AG04449 (cell line): ENCODE measurements at regions not wholly inside any gene's neighbourhood (a gene's known extent, or its start where the extent isn't known, plus 50 kb on each side); places are given as distances from the start of the nearest gene placed in this dataset.
"Not testable (repeated sequence)": the region's sequence is repeated elsewhere in the genome, so short reads cannot be mapped to it uniquely, and the experiment has no call there.

Source experiments
- CTCF ChIA-PET: fragments of 350-600 bp; formaldehyde crosslinking; extraction: SDS; loops from one replicate; lab custom pipeline; 2021; ENCODE audit warnings: antibody characterized with exemption; lab: Yijun Ruan, JAX
- POLR2A ChIA-PET: fragments of 400-600, 350-600 bp; formaldehyde crosslinking; extraction: SDS; loops from one replicate; lab custom pipeline; 2020; ENCODE audit warnings: antibody characterized with exemption, inconsistent platforms; lab: Yijun Ruan, JAX
- DNase-seq: peaks from one replicate; pipeline ENCODE4 v3.0.0-alpha.2; 2010; ENCODE audit warnings: low read depth, low spot score
- H3K4me3 ChIP-seq: 2 replicates; pipeline ENCODE4 v1.5.1; 2011; ENCODE audit warnings: low read depth, mild to moderate bottlenecking, control low read depth, low read length
- TF ChIP-seq, protein P1 (sequence below): IDR thresholded peaks from one replicate; pipeline ENCODE4 v1.5.1; 2011; ENCODE audit warnings: mild to moderate bottlenecking, moderate library complexity, low read length, control low read depth, inconsistent platforms; ENCODE audit not compliant: insufficient read depth; ENCODE audit errors: missing control alignments

DNA sequence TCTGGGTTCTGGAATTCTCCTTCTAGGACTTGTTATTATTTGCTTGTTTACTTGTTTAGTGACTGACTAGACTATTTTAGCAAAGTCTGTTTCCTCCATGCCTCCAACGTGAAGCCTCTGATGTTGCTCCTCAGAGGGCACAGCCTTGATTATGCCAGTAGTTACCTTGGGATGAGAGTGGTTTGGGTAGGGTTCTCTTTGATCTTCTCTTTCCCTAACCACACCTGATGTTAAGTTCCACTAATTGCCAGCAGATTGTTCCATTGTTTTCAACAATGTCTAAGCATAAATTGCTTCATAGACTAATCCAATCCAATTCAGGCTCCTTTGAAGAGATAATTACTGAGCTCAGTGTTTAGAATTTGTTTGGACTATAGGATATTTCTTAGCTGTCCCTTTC lies 352.7 kb upstream of the DIPK2B start:
- TF ChIP-seq, protein P1, sequence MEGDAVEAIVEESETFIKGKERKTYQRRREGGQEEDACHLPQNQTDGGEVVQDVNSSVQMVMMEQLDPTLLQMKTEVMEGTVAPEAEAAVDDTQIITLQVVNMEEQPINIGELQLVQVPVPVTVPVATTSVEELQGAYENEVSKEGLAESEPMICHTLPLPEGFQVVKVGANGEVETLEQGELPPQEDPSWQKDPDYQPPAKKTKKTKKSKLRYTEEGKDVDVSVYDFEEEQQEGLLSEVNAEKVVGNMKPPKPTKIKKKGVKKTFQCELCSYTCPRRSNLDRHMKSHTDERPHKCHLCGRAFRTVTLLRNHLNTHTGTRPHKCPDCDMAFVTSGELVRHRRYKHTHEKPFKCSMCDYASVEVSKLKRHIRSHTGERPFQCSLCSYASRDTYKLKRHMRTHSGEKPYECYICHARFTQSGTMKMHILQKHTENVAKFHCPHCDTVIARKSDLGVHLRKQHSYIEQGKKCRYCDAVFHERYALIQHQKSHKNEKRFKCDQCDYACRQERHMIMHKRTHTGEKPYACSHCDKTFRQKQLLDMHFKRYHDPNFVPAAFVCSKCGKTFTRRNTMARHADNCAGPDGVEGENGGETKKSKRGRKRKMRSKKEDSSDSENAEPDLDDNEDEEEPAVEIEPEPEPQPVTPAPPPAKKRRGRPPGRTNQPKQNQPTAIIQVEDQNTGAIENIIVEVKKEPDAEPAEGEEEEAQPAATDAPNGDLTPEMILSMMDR: no peak
- CTCF ChIA-PET: no interaction called here
- no peak overlapping the region for H3K4me3 ChIP-seq
- POLR2A ChIA-PET: no interaction called here
- no peak for DNase-seq

- POLR2A ChIA-PET, CTCF ChIA-PET, DNase-seq, H3K4me3 ChIP-seq: not testable (repeated sequence)
Measured at GRCh38 chrX:45546697-45547096, 346.0 kb upstream of the DIPK2B start.

- H3K4me3 ChIP-seq: no peak overlapping the region
- no peak for DNase-seq
- ChIA-PET CTCF (no interaction called here), POLR2A (no interaction called here)
- TF ChIP-seq, protein P1: no peak
Measured at GRCh38 chrX:45540181-45540580, 339.5 kb upstream of the DIPK2B start.

- TF ChIP-seq, protein P1: no peak
- no peak for DNase-seq
- POLR2A ChIA-PET: no interaction called here
- no peak overlapping the region for H3K4me3 ChIP-seq
- CTCF ChIA-PET: no interaction called here
Measured at GRCh38 chrX:45537936-45538335, 337.3 kb upstream of the DIPK2B start.

DNA sequence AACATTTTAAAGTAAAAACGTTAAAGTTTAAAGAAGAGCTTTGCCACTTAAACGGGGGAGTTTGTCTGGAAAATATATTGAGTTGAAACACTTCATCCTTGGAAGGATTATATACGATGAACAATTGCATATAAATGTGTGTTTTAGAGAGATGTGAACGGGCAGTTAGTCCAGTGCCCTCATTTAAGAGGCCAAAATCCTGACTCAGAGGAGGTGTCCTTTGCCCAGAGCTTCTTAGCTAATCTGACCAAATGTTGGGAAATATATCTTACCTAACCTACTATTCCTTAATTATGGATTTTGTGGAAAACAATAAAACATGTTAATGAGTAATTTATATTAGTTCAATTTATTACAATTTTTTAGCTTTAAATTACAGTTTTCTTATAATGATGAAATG lies 327.2 kb upstream of the DIPK2B start:
- no peak for DNase-seq
- ChIA-PET CTCF (interaction anchor here (1.4 kb wide), 1 partner anchor 13 kb away, joined by 4 read pairs; no protein-coding TSS in a partner anchor), POLR2A (interaction anchor here (0.7 kb wide), 1 partner anchor 141 kb away, joined by 3 read pairs; no protein-coding TSS in a partner anchor)
- TF ChIP-seq, protein P1: no peak
- H3K4me3 ChIP-seq: no peak overlapping the region

DNA sequence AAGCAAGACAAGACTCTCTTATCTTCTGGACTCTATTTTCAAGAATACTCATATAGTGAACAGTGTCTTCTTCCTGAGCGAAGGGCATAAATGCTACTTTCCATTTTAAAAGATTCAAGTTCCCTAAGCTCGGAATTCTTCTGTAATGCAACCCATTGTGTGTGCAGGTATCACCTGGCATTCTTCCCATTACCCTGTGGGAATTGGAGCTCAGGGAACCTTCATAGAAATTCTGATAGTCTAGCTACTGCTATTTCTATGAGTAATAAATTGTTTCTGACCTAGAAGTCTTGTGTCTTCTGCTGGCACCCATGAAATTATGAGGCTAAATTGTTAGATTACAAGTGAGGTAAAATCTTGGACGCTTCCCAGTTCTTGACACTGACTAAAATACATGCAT lies 324.1 kb upstream of the DIPK2B start:
- no peak for DNase-seq
- POLR2A ChIA-PET: no interaction called here
- CTCF ChIA-PET: interaction anchor here (1.1 kb wide), 1 partner anchor 9 kb away, joined by 3 read pairs; no protein-coding TSS in a partner anchor
- TF ChIP-seq, protein P1: no peak
- no peak overlapping the region for H3K4me3 ChIP-seq

DNA sequence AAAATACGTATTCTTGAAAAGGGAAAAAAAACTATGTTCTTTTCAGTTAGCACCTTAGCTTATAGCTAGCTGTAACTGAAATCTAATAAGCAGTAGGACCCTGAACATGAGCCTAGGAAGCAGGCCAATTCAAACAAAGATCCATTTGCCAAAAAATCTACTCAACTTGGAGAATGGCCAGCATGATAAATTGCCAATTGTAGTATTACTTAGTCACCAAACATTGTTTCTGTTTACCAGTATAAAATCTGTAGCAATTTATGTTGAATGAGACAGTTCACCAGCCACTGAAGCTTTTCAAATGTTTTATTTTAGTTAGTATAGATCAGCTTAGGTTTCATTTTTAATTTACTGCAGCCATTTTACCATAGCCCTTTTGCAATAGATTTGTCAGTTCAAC lies 323.6 kb upstream of the DIPK2B start:
- TF ChIP-seq, protein P1: no peak
- ChIA-PET CTCF (interaction anchor here (1.1 kb wide), 1 partner anchor 9 kb away, joined by 3 read pairs; no protein-coding TSS in a partner anchor), POLR2A (no interaction called here)
- DNase-seq: no peak
- H3K4me3 ChIP-seq: no peak overlapping the region
